CD4-positive, alpha-beta T cell (primary cell): ENCODE measurements at regions not wholly inside any gene's neighbourhood (a gene's known extent, or its start where the extent isn't known, plus 50 kb on each side); places are given as distances from the start of the nearest gene placed in this dataset.

Experiments used
- ATAC-seq: fragments of 200-7000 bp; cut with Tn5 transposase; one replicate; pipeline ENCODE4 v1.10.0; 2022; ENCODE audit warnings: mild to moderate bottlenecking; ENCODE audit not compliant: poor library complexity
- CTCF ChIA-PET: fragments of 350-600 bp; sonication (Branson Sonifier 250); formaldehyde crosslinking; loops from one replicate; lab custom pipeline; 2021; ENCODE audit warnings: antibody characterized with exemption, inconsistent platforms; lab: Charles Lee
- POLR2A ChIA-PET: fragments of 350-600 bp; sonication (Branson Sonifier 250); formaldehyde crosslinking; loops from one replicate; lab custom pipeline; 2021; ENCODE audit warnings: antibody characterized with exemption, inconsistent platforms; lab: Charles Lee
- DNase-seq, 14 experiments: peaks; one replicate each; pipeline ENCODE4 v3.0.0-alpha.2; 2013 to 2020; ENCODE audit warnings: mixed read lengths in 2 of 14
- H3K27ac ChIP-seq, 2 donors: one replicate each; pipeline versions ENCODE4 v1.5.1 to v1.7.0; 2013; ENCODE audit warnings: low read length in 2 of 2, low read depth in 1 of 2, mild to moderate bottlenecking in 1 of 2
- H3K27me3 ChIP-seq, 2 experiments: 1 replicate in 1 of 2; 2 replicates in 1 of 2; pipeline versions ENCODE4 v1.6.1 to v1.7.0; 2013; ENCODE audit warnings: low read length in 2 of 2, control low read depth in 1 of 2, mild to moderate bottlenecking in 1 of 2, moderate library complexity in 1 of 2; ENCODE audit not compliant: insufficient read depth in 2 of 2, control insufficient read depth in 1 of 2
- H3K36me3 ChIP-seq: one replicate; pipeline ENCODE4 v1.6.1; 2013; ENCODE audit warnings: low read length, control low read depth; ENCODE audit not compliant: insufficient read depth
- H3K4me1 ChIP-seq: one replicate; pipeline ENCODE4 v1.6.1; 2013; ENCODE audit warnings: low read length, control low read depth; ENCODE audit not compliant: insufficient read depth
- H3K4me3 ChIP-seq: one replicate; pipeline ENCODE4 v1.5.1; 2013; ENCODE audit warnings: mild to moderate bottlenecking, low read length, moderate library complexity
- H3K9me3 ChIP-seq, 2 experiments: 1 replicate in 1 of 2; 2 replicates in 1 of 2; pipeline versions ENCODE4 v1.6.1 to v1.7.0; 2013; ENCODE audit warnings: low read length in 2 of 2, mild to moderate bottlenecking in 2 of 2, control low read depth in 1 of 2, moderate library complexity in 1 of 2; ENCODE audit not compliant: control insufficient read depth in 1 of 2, insufficient read depth in 1 of 2
- H3K27ac Mint-ChIP-seq: one replicate; pipeline ENCODE4 v1.8.0; 2020; ENCODE audit warnings: mixed read lengths
- H3K27me3 Mint-ChIP-seq: one replicate; pipeline ENCODE4 v1.8.0; 2021; ENCODE audit warnings: mixed read lengths
- H3K36me3 Mint-ChIP-seq: one replicate; pipeline ENCODE4 v1.8.0; 2021; ENCODE audit warnings: low read depth, mixed read lengths
- H3K4me1 Mint-ChIP-seq: one replicate; pipeline ENCODE4 v1.8.0; 2021; ENCODE audit warnings: low read depth, mixed read lengths
- H3K4me3 Mint-ChIP-seq: one replicate; pipeline ENCODE4 v1.8.0; 2020; ENCODE audit warnings: mild to moderate bottlenecking, mixed read lengths
- H3K9me3 Mint-ChIP-seq: one replicate; pipeline ENCODE4 v1.8.0; 2020; ENCODE audit warnings: mixed read lengths
- CTCF ChIP-seq: fragments of 200-600 bp; IDR thresholded peaks from one replicate; pipeline ENCODE4 v1.8.0; 2022; ENCODE audit warnings: antibody characterized with exemption, mild to moderate bottlenecking
- intact Hi-C, 2 experiments: fragments of 100-400 bp; cut with DNase I in 1 of 2; cut with micrococcal nuclease in 1 of 2; formaldehyde crosslinking; loops; one replicate each; pipeline versions ENCODE4 v1.15.1 to v1.9.0; 2023 to 2025; cut with DNase I, micrococcal nuclease

- Histone ChIP-seq H3K27ac (no peak overlapping the region), H3K36me3 (no peaks in the 10 kb centered on the region), H3K4me1 (no peaks in the 10 kb centered on the region), H3K27me3 (peaks cover 0 to 5% of the 10 kb centered on the region in 2 experiments), H3K4me3 (no peak overlapping the region), H3K9me3 (peaks cover 0 to 4% of the 10 kb centered on the region in 2 experiments)
- H3K4me3 Mint-ChIP-seq: no peak overlapping the region
- no peaks in the 10 kb centered on the region for H3K9me3 Mint-ChIP-seq
- DNase-seq (no peak), ATAC-seq (no peak)
- ChIA-PET POLR2A (no interaction called here), CTCF (no interaction called here)
- H3K4me1 Mint-ChIP-seq: no peaks in the 10 kb centered on the region
- H3K27ac Mint-ChIP-seq: no peak overlapping the region
- peaks cover 21% of the 10 kb centered on the region for H3K27me3 Mint-ChIP-seq
- no peaks in the 10 kb centered on the region for H3K36me3 Mint-ChIP-seq
- intact Hi-C loops: no loop called here
- TF ChIP-seq CTCF: no peak
These were observed 218.1 kb upstream of the FAM78B start for GRCh38 chr1:166384948-166385347.

GRCh38 chr1:166390366-166391033, 223.7 kb upstream of the FAM78B start:
- H3K4me1 Mint-ChIP-seq: no peaks in the 10 kb centered on the region
- H3K9me3 Mint-ChIP-seq: no peaks in the 10 kb centered on the region
- ChIA-PET POLR2A (no interaction called here), CTCF (no interaction called here)
- no peaks in the 10 kb centered on the region for H3K27me3 ChIP-seq
- ATAC-seq (no peak), DNase-seq (no peak)
- H3K4me3 Mint-ChIP-seq: no peak overlapping the region
- H3K9me3 ChIP-seq: peaks cover 0 to 4% of the 10 kb centered on the region in 2 experiments
- H3K27me3 Mint-ChIP-seq: peaks cover 14% of the 10 kb centered on the region
- no peak for TF ChIP-seq CTCF
- no peaks in the 10 kb centered on the region for H3K36me3 ChIP-seq
- H3K4me3 ChIP-seq: no peak overlapping the region
- no peak overlapping the region for H3K27ac Mint-ChIP-seq
- H3K27ac ChIP-seq: no peak overlapping the region
- no peaks in the 10 kb centered on the region for H3K4me1 ChIP-seq
- H3K36me3 Mint-ChIP-seq: no peaks in the 10 kb centered on the region
- intact Hi-C loops: no loop called here

GRCh38 chr1:166391279-166392066, 224.7 kb upstream of the FAM78B start:
- H3K36me3 Mint-ChIP-seq: no peaks in the 10 kb centered on the region
- no peaks in the 10 kb centered on the region for H3K4me1 Mint-ChIP-seq
- Histone ChIP-seq H3K36me3 (no peaks in the 10 kb centered on the region), H3K4me1 (no peaks in the 10 kb centered on the region), H3K9me3 (peaks cover 0 to 4% of the 10 kb centered on the region in 2 experiments), H3K27me3 (no peaks in the 10 kb centered on the region), H3K27ac (no peak overlapping the region), H3K4me3 (no peak overlapping the region)
- DNase-seq: no peak
- no peak for TF ChIP-seq CTCF
- no peak for ATAC-seq
- CTCF ChIA-PET: no interaction called here
- H3K27ac Mint-ChIP-seq: no peak overlapping the region
- POLR2A ChIA-PET: no interaction called here
- intact Hi-C loops: no loop called here
- no peaks in the 10 kb centered on the region for H3K9me3 Mint-ChIP-seq
- H3K4me3 Mint-ChIP-seq: no peak overlapping the region
- peaks cover 7% of the 10 kb centered on the region for H3K27me3 Mint-ChIP-seq
